NCI-H345 (cell line): ENCODE measurements at regions not wholly inside any gene's neighbourhood (a gene's known extent, or its start where the extent isn't known, plus 50 kb on each side); places are given as distances from the start of the nearest gene placed in this dataset.

ENCODE experiments used
- DNase-seq: peaks from one replicate; lab custom pipeline; 2025; lab: John Stamatoyannopoulos, UW

DNA sequence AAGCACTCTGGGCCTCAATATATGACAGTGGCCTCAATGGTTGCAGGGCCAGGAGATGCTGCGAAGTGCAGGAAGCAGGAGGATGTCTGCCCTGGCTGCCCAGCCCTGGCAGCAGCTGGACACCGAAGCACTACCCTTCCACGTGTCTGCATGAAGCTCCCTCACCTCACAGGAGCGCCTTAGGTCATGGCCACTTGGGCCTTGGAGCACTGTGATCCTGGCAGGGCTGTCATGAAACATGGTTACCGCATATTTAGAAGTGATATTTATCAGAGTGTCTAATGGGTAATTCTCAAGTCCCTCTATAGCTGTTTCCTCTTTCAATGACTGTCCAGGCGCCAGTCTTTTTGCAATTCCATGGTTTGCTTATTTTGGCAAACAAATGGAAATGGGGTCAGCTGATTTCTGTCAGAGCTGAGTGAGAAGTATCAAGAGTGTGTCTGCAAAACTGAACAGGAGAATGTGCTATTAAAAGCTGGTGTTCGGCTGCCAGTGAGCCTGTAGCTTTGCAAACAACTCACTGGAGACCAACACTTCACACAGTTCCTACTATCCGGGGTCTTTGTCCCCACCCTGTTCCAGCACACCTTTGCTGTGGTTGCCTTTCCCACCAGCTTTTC, 285.9 kb downstream of the KIF4B start:
- DNase-seq = no peak

DNA sequence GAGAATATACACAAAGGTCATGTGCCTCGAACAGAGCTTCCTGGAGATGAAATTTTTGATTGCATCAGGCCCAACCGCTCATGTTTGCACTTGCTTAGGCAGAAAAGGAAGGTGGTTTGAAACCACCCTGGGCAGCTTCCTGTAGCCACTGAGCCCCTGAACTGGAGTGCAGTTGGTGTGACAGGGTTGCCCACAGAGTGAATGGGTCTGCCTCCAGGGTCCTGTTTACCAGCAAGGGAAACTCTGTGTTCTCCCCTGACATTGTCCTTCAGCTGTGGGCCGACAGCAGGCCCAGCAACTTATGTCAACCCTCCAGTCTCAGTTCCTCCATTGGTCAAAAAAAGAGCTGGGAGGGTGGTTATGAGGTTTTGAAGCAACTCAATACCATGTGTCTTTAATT, 289.6 kb downstream of the KIF4B start:
- DNase-seq = no peak

DNA sequence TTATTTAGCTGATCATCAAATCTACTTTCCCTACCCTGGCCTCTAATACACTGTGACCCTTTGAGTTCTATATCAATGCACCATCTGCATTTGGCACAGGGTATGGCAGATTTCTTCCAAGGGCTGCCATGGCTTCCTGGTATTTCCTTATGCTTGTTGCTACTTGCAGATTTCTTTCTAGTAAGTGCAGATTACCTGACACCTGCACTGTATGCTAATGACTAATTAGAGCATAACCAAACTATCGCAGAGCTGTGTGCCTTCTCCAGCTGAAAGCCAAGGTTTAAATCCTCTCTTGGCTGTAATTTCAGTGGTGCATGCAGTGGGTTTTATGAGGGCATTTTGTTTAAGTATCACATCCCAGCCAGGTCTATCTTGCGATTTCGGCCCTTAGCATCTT, 293.7 kb downstream of the KIF4B start:
- DNase-seq = no peak

DNA sequence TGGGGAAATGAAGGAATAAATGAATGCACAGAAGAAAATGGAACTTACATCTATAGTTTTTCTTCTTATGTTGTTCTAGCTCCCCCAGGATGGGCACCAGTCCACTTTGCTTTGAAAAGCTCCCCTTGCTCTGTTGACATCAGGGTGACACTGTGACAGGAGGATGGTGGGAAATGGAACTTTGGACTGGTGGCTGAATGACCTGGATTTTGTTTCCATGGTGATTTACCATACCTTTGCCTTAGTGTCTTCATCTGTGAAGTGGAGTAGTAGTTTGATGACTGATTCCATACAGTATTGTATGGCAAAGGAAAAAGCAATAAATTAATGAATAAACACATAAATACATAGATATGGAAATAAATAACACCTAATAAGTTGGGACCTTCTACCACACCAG, 294.7 kb downstream of the KIF4B start:
- no peak for DNase-seq

DNA sequence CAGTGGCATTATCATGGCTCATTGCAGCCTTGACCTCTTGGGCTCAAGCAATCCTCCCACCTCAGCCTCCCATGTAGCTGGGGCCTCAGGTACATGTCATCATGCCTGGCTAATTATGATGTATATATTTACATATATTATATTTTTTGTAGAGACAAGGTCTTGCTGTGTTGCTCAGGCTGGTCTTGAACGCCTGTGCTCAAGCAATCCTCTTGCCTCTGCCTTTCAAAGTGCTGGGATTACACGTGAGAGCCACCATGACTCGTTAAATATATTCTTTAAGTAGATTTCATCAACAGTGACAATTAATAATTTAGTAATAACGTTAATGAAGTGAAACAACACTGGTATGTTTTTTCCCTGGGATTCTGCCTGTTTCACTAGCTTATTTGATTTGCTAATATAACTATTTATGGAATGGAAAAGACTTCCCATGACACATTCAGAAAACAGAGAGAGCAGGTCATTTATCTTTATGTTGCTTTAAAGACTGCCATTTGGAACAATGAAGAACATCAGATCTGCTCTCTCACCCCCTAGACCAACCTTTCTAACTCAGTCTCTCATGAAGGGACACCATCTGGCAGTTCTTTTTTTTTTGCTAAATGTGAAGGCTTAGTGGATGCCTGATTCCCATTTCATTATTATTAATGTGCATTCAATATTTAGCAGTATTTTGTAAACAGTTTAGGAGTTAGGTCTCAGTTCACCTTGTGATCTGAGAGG, 295.6 kb downstream of the KIF4B start:
- DNase-seq = no peak

DNA sequence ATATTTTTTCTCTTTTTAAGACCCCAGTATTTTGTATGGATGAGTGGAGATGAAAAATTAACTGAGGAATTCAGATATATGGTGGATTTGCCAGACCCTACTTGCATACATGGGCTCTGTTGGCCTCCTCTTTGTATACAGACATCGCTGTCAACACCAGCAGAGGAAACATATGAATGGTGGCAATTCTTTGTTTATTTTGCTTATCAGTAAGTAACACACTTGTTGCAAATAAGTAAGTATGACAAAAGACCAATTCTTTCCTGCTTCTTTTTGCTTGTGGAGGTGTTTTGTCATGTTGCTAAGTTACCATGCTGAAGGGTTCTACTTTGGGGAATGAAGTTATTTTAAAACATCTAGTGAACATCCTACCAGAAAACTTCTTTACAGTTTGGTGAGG, 298.2 kb downstream of the KIF4B start:
- DNase-seq = no peak

DNA sequence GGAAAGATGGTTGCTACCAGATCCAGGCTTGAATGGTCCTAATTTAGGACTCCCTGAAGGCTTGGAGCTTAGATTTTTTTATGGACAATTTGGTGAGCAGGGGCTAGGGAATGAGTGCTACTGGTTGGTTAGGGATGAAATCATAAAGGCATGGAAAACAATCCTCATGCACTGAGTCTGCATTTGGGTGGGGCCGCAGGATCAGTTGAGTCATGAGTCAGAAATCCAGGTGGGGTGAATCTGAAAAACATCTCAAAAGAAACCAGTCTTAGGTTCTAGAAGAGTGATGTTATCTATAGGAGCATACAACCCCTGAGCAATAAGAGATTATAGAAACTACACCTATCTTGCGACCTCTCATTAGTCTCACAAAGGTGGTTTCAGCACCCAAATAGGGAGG, 300.0 kb downstream of the KIF4B start:
- DNase-seq = no peak

DNA sequence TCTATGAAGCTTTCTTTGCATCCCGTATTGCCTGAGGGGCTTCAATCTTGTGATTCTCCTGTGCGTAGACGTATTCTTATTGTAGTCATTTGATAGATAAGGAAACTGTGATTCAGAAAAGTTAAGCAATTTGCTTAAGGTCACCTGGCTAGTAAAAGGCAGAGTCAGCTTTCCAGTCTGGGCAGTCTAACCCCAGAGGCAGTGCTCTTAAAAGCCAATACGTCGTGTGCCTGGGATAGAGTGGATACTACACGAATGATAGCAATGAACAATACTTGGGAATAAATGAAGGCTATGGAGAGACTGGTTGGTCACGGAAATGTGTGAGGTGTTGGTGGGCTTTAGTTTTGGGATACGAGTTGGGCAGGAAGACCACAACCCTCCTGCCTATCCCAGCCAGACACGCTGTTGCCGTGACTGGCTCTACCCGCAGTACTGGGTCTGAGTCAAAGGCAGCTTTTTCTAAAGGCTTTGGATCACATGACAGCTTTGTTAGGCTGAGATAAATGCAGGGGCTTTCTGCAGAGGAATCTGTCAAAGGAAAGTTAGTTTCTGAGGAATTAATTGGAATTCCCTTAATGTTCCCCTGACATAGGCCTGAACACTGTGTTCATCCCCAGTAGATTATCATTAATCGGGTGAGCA, 302.6 kb downstream of the KIF4B start:
- no peak for DNase-seq

DNA sequence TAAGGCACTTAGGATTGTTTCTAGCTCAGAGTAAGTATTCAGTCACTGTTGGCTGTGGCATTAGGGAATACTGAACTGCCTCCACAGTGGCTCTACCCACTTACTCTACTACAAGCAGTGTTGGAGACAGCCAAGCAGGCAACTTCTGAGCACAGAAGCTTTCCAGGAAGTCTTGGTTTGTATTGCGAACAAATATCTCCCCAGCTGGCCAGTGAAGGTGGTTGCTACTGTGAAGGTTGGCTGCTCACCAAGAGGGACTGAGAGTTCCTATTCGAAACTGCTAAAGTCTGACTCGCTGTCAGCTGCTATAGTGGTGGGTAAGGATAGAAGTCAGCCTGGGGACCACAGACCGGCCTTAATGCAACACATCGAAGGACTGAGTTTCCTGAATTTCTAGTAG, 319.1 kb downstream of the KIF4B start:
- DNase-seq = no peak

DNA sequence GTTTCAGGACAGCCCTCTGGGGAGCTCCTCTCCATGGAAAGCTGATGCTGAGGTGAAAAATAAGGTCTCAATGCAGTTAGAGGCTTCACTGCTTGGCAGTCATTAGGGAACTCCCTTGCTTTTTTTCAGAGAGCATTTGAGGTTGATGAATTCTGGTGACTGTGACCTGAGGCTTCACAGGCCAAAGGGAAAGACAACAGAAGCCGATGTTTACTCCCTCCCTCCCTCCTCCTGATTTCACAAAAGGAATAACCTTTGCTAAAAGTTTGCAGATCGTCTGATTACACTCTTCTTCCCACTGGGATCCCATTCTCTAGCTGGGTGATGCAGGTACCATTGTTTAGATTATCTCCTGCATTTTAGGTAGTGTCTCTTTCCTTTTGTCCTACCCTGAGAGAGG, 329.4 kb downstream of the KIF4B start:
- DNase-seq = peak; percentile 5

DNA sequence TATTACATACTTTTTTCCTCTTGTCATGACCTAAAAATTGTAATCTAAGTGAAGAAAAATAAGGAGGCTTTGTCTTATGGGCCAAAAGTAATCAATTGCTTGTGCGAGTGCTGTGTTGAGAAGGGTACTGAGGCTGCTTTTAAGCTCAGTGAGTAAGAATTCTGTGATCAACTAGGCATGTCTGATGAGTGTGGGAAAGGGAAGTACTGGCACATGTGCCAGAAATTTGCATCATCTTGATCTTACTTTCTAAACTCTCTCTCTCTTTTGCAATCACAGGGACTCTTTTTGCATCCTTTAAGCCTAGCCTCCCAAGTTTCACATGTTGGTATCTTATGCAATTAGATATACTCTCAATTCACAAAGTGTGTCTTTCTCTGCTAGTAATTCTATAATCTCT, 329.9 kb downstream of the KIF4B start:
- no peak for DNase-seq

DNA sequence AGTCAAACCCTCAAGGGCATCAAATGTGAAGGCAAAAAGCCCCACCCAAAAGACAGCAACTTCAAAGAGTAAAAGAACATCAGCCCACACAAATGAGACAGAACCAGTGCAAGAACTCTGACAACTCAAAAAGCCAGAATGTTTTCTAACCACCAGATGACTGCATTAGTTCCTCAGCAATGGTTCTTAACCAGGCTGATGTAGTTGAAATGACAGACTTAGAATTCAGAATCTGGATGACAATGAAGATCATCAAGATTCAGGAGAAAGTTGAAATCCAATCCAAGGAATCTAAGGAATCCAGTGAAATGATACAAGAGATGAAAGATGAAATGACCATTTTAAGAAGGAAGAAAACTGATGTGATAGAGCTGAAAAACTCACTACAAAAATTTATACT, 339.7 kb downstream of the KIF4B start:
- DNase-seq = no peak

DNA sequence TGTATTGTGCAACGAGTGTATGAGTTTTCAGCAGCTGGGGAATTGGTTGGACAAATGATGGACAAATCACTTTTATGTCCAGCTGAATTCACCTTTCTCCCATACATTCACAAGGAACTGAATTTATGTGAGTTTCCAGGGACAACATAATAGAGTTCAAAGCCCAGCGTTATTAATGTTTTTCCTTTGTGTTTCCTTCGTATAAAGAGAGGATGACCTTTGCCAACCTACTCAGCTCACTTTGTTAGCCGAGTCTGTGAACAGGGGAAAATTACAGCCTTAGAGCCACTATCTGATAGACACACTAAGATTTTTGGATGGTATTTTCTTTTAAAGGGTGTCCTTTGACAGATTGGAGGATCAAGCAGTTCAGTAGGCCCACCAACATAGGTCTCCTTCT, 352.5 kb downstream of the KIF4B start:
- no peak for DNase-seq

DNA sequence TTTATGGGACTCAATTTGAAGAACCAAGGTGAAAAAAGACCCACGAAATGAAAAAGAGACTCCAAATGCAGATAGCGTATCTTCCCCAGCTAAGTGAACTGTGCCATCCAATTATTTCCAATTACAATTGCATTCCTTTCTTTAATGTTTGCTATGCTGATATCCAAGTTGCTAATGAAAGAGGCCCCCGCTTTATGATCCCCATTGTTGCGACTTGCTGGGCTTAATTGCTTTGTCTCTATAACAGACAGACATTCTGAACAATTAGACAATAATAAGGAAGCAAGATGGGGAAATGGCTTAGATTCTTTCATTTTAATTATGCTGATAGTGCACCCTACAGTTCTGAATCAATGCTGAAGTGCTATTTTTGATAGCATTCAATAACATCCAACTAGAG, 354.3 kb downstream of the KIF4B start:
- no peak for DNase-seq

DNA sequence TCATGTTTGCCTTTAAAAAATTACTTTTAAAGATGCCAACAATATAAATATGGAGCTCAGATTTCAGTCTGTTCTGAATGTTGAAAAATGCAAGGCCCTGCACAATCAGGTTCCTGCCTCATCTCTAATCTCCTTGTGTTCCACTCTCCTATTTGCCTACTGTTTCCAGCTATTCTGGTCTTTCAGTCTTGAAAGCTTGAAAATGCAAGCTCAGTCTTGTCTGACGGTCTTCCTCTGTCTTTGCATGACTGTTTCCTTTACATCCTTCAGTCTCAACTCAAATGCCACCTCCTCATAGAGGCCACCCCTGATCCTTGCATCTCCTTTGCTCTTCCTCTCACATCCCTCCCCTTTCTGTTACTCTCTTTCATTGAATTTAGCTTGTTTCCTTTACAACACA, 354.9 kb downstream of the KIF4B start:
- DNase-seq = no peak

DNA sequence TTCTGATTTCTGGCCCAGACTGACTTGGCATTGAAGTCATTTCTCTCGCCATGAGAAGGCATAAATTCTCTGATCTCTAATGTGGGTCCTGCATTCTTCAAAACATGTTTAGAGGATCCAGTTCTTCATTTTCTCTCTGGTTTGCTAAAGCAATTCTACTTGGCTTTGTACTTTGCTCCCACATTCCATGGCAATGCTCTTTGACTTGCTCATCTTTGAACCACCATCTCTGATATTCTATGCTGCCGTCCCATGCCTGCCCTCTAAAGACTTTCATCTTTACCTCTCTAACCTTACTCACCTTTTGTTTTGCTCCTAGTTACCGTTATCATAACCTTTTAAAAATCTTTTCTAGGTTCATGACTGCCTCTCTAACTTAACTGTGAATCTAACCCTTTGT, 366.9 kb downstream of the KIF4B start:
- DNase-seq = no peak

DNA sequence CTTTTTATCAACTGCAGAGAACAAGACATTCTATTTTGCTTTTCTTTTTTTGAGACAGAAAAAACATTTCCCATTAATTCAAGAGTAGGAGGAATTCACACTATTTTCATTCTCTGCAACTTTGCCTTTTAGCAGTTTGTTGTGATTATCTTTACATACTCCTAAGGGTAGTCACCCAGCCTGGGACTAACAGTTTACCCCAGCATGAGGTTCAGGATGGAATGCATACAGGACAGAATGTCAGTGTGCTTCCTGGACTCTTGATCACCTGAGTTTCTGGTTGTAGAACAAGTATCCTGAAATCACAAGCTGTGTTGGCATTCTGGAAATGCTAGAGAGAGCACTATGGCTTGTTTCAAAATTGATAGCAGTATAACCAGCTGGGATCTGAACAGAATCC, 368.1 kb downstream of the KIF4B start:
- DNase-seq = no peak

DNA sequence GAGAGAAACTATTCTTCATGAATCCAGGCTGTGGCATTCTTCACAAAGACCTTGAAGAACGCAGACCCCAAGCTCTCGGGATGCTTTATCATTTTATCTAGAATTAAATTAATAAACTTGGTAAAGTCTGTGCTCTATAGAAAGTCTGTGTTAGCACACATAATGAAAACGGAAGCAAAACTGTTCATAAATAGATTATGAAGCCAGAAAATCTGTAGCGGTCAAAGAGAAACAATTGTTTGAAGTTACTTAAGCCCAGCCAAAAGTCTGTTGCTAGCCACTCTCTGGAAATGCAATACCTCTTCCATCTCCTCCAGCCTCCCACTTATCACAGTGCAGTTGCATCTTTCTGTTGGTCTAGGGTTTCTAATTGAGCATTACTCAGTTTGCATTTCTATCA, 375.9 kb downstream of the KIF4B start:
- DNase-seq = no peak

DNA sequence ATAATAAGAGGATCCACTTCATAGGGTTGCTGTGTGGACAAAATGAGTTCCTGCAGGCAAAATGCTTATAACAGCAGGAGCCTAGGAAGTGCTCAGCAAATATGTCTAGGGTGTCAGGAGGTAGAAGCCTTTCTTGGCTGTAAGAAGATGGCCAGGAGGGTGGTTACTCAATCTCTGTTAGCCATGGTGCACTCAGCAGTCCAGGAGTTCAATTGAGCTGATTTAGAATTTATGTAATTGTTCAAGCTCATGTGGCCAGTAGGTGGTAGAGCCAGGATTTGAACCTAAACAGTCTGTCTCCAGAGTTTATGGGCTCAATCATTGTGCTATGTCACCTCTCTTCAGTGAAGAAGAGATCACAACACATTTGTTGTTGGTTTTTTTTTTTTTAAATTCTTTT, 381.2 kb downstream of the KIF4B start:
- no peak for DNase-seq

DNA sequence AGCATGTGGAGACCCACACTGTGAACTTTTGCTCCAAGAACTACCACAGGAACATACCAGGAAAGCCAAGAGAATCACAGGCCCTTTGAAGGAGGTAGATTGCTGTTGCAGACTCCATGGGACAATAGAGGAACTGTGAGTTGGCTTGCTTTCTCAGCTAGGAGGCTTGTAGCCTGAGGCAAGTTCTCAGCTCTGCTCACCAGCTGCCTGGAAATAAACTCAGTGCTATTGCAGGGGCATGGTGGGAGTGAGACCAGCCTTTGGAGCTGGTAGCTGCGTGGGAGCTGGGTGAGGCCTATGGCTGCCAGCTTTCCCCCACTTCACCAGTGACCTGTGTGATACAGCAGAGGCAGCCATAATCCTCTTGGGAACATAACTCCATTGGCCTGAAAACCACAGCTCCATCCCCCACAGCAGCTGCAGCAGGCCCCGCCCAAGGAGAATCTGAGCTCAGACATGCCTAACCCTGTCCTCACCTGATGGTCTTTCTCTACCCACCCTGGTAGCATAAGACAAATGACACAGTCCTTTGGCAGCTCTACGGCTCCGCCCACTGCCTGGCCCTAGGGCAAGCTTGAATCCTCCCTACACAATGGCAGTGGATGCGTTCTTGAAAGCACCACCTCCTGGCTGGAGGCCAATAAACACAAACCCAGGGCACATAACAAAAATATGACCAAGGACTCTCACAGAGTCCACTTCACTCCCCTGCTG, 389.5 kb downstream of the KIF4B start:
- DNase-seq = peak; percentile 91

DNA sequence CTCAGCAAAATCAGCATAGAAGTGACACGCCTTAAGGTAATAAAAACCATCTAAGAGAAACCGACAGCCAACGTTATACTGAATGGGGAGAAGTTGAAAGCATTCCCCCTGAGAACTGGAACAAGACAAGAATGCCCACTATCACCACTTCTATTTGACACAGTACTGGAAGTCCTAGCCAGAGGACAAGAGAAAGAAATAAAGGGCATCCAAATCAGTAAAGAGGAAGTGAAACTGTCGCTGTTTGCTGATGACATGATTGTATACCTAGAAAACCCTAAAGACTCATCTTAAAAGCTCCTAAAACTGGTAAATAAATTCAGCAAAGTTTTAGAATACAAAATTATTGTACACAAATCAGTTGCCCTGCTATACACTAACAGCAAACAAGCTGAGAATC, 393.3 kb downstream of the KIF4B start:
- no peak for DNase-seq

DNA sequence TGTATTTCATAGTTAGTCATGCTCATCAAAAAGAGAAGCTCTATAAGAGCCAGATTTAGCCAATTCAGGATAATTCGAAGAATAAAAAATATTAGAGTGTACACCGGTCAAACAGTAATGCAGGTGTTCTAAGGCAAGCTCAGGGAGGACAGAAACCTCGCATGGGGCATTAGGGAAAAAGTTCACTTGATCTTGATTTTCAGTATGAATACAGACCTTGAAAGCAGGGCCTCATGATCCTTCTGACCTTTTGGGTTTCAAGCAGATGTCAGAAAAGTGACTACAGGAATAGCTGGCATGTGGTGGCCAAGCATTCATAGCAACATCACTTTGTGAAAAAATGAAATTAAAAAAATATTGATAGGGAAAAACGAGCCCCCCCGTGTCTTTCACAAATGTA, 394.9 kb downstream of the KIF4B start:
- DNase-seq = no peak

DNA sequence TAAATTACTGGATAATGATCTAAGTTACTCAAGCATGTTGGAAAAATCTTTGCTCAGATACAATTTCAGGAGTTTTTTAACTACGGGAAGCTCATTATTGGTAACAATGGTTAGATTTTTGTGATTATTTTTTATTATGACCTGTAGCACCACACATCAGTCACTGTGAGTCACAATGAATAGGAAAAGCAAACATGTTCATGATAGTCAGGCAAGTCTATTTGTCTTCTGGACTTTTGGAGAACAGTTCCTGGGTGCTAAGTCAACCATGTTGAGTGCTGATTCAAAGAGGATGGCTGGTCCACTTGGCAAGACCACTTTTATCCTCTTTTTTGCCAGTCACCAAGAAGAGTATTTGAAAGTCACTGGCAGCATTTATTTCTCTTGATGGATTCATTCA, 403.2 kb downstream of the KIF4B start:
- peak; percentile 19 for DNase-seq
